ENCODE measurements at regions not wholly inside any gene's neighbourhood (a gene's known extent, or its start where the extent isn't known, plus 50 kb on each side); places are given as distances from the start of the nearest gene placed in this dataset.
"Not testable (repeated sequence)": the region's sequence is repeated elsewhere in the genome, so short reads cannot be mapped to it uniquely, and the experiment has no call there.

DNA sequence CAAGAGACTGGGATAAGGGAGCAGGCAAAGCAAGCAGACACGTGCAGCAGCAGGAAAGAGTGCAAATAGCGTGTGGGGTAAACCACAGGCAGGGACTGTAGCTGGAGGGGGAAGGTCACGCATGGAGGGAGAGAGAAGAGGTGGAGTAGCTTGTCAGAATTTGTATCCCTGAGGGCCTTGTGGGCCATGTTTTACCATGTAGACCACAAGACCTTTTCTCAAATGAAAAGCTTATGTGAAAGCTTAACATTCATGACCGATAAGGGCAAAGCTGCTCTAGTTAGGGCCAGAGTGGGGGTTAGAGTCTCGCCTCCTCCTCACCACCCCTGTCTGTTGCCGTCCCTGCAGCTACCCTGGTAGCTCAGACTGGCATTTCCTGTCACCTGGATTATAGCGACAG lies 152.9 kb upstream of the E2F7 start:
- intact Hi-C loops (cut with DNase I, micrococcal nuclease), result no loop called here
- DNase-seq (no peak), ATAC-seq (no peak)

DNA sequence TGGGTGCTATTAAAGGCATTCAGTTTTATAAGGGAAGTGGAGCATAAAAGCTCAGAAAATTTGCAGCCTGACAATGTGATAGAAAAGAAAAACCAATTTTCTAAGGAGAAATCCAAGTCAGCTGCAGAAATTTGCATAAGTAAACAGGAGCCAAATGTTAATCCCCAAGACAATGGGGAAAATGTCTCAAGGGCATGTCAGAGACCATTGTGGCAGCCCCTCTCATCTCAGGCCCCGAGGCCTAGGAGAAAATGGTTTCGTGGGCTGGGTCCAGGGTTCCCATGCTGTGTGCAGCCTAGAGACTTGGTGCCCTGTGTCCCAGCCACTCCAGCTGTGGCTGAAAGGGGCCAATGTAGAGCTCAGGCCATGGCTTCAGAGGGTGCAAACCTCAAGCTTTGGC lies 150.8 kb upstream of the E2F7 start:
- ATAC-seq; DNase-seq; intact Hi-C loops (cut with DNase I, micrococcal nuclease): not testable (repeated sequence)

DNA sequence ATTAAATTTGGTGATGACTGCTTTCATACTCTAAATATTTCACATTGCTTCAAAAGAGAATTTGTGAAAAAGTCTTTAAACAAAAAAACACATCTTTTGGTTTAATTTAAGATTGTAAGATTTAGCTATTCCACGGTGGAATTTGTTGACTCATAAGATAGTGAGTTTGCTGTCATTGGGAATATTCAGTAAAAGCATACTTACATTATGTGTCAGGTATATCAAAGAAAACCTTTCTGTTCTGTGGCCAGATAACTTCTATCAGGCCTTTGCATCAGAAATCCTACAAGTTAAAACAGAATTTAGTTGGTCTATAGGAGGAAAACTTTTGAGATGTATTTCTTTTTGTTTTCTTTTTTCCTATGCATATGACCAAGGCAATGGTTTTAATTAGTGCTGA lies 148.8 kb upstream of the E2F7 start:
- no peak for DNase-seq
- ATAC-seq, result no peak
- intact Hi-C loops (cut with DNase I, micrococcal nuclease), result no loop called here

DNA sequence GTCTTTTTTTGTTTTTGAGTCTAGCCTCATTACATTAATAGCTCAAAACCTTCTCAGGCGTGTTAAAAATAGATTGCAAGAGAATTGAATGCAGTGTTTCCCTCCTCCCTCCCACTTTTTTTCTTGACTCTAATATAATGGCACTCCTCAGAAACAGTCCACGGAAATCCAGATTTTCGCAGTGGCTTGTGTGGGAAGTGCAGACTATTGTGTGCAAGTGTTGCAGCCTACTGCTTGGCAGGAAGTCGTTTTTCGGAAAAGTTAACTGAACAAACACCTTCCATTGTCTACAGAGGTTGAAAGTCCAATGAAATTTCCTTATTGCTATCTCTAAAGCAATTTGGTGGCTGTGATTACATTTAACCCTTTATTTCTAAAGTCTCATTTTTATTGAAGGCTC lies 147.9 kb upstream of the E2F7 start:
- intact Hi-C loops (cut with DNase I, micrococcal nuclease), result no loop called here
- DNase-seq, result peak; percentile 20 to 68
- ATAC-seq, result peak; percentile 100

DNA sequence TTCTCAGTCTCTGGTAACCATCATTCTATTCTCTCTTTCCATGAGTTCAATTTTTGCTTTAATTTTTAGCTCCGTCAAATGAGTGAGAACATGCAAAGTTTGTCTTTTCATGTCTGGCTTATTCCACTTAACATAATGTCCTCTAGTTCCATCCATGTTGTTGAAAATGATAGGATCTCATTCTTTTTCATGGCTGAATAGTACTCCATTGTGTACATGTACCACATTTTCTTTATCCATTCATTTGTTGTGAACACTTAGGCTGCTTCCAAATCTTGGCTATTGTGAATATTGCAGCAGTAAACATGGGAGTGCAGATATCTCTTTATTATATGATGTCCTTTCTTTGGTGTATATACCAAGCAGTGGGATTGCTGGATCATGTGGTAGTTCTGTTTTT lies 145.4 kb upstream of the E2F7 start:
- intact Hi-C loops (cut with DNase I, micrococcal nuclease), result no loop called here
- DNase-seq (no peak), ATAC-seq (no peak)

DNA sequence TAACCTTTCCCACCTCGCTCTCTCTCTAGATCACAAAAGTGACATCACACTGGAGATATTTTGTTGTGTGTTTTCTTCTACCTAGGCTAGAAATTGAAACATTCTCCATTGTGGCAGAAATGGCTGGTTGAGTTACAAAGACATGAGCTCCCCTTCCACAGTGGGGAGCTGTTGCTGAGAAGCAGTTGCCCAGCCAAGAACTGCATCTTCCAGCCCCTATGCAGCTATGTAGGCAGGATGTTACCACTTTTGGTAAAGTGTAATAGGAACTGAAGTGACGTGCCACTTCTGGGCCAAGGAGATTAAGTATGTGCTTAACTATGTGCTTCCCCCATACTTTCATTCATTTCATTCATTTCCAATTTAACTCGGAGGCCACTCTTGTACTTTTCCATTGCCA lies 138.7 kb upstream of the E2F7 start:
- DNase-seq (no peak), ATAC-seq (peak; percentile 52)
- intact Hi-C loops (cut with DNase I, micrococcal nuclease), result no loop called here

DNA sequence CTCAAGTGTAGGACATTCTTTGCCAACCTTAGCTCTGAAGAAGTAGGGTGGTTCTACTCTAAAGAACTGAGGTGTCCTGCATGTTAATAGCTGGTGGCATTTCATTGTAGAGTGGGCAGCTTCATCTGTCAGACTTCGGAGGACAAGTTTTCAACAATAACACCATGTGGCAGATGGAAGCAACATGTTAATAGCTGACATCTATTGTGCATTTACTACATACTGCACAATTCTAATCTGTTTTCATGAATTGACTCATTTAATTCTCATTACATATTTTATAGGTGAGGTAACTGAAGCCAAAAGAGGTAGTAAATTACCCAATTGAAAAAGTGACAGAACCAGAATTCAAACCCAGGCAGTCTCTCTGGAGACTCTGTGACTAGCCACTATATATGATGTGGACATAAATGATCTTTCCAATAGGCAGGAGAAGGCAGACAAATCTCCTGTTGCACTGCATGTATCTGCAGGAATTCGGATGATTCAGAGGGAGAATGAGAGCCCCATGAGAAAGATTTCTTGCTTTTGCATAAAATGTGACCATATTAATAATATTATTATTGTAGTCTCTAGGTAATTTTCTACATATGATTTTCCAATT lies 137.2 kb upstream of the E2F7 start:
- ATAC-seq, result no peak
- intact Hi-C loops (cut with DNase I, micrococcal nuclease), result no loop called here
- DNase-seq, result no peak

DNA sequence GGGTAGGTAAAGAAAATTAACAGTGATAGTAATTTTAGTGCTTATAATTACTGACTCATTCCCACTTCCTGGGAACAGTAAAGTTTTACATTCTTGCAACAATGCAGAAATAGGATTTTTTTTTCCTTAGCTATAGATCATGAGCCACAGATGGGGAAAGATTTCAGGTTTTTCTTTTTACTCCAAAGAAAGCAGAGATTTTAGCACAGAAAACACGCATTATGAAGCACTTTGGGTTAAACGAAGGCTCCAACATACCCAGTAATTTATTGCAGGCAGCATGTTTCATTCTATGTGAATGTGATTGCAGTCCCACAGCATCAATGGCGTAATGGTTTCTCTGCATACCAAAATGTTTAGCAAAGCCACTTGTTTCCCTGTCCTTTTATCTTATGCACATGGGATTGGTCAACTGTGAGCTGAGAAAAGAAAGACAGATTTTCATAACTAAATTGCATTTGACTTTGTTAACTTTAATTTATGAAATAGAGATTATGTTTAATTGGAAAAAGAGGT lies 124.6 kb upstream of the E2F7 start:
- ATAC-seq (no peak), DNase-seq (no peak)
- intact Hi-C loops (cut with DNase I, micrococcal nuclease), result no loop called here

DNA sequence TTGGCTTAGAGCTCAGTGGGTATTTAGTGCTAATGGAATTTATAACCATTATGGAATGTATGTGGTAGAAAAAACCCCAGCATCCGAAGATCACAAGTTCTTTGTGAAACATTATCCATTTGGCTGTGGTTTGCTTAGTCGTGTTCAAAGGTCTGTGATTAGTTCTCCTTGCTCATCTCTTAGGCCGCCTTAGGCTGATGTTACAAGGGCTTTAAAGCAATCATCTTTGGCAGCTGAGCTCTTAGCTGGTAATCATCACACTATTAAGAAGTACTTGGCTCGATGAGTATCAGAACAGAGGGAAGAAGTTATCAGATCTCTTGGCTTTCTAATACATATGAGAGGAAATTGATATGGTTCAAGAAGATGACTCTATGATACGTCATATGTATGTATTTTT lies 124.1 kb upstream of the E2F7 start:
- intact Hi-C loops (cut with DNase I, micrococcal nuclease), result no loop called here
- DNase-seq, result no peak
- ATAC-seq, result no peak

DNA sequence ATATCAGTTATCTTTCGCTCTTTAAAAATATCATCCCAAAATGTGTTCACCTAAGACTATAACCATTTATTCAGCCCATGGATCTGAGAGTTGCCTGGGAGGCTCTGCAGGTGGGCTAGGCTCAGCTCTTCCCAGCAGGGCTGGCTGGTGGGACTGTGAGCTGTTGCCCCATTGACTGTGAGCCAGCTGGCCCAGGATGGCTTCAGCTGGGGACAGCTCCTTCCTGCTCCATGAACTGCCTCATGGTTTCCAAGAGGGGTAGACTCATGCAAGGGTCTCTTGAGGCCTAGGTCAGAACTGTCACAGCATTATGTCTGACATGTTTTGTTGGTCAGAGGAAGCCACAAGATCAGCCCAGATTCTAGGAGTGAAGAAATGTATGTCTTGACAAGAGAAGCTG lies 114.1 kb upstream of the E2F7 start:
- DNase-seq (no peak), ATAC-seq (no peak)
- intact Hi-C loops (cut with DNase I, micrococcal nuclease), result no loop called here

DNA sequence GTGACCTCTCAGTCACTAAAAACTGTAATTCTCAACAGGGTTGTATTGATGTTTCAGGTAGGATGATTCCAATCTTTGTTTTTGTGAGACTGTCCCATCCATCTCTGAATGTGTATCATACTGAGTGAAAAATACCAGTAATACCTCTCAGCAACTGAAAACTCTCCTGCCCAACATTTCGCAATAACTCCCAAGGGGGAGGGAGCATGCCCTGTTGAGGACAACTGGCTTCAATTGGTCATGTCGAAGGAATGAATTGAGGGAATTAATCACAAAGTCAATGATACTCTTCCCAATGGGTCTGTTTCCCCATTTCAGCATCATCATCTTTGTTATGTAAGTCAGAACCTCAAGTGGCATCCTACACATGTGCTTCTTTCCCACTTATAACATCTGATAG lies 102.4 kb upstream of the E2F7 start:
- ATAC-seq (no peak), DNase-seq (no peak)
- intact Hi-C loops (cut with DNase I, micrococcal nuclease), result no loop called here

DNA sequence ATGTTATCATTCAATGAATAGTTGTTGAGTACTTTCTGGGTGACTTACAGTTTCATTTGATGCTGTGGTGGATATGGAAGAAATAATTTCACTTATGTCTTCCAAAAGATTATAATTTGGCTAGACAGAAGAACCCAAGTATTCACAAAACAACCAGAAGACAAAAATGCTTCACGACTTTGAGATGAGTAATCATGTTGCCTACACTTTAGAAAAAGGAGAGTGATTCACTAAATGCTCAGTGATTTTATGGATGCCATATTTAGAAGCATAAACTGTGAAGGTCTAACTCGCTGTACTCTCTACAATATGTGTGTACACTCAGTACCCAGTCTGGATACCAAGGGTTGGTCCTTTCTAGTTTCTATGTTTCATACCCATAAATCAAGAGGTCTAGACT lies 101.3 kb upstream of the E2F7 start:
- DNase-seq (no peak), ATAC-seq (no peak)
- intact Hi-C loops (cut with DNase I, micrococcal nuclease), result no loop called here

DNA sequence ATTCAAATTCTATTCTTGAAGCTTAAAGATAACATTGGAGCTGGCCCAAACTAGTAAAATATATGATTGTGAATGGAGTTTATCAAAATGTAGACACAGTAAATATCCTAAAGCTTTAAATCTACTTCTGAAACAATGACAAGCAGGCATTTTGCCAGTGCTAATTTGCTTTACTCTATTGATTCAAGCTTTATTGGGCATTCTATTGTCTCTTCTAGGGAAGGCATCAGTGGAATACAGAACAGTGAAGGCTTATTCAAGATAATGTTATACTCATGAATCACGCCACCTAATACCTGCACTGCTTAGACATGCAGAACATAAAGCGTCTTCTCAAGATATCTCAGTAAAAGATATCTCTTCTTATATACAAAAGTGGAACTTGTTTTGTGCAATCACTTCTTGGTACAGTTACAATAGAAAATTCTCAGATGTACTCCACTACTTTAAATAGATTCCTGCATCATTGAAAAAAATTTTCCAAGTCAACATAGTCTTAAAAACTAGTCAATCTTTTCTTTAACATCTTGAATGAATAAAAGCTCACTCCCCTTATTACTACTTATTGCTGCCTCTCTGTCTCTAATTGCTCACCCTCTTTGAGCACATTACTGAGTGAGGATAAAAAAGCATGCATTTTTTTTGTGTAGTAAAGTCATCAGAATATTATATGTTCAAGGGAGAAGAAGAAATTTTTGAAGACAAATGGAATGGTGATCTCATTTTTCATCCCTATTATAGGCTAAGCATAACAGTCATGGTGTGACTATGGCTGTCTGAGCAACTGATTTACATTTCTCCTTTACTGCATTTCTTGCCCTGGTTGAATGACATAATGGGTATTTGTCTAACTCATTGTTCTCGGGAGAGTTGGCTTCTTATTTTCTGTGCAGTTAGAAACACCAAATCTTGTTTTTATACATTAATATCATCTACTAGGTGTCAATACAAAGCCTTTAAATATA lies 98.0 kb upstream of the E2F7 start:
- intact Hi-C loops (cut with DNase I, micrococcal nuclease), result no loop called here
- peak; percentile 97 for ATAC-seq
- no peak for DNase-seq

DNA sequence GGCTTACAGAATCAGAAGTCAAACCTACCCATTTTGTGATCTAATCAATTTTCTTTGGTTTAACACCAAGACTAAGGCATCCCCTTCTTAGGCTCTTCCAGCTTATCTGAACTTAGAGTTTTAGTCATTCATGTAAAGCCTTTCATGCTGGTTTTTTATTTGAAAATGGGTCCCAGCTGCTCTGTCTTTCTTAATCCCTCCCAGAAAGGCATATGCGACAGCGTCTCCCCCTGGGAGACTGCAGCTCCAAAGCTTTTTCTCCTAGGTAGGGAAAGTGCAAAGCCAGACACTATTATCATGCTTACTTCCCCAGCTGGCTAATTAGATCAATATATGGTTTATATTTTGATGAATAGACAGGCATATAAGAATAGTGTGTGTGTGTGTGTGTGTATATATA lies 96.6 kb upstream of the E2F7 start:
- intact Hi-C loops (cut with DNase I, micrococcal nuclease), result no loop called here
- DNase-seq (no peak), ATAC-seq (no peak)

DNA sequence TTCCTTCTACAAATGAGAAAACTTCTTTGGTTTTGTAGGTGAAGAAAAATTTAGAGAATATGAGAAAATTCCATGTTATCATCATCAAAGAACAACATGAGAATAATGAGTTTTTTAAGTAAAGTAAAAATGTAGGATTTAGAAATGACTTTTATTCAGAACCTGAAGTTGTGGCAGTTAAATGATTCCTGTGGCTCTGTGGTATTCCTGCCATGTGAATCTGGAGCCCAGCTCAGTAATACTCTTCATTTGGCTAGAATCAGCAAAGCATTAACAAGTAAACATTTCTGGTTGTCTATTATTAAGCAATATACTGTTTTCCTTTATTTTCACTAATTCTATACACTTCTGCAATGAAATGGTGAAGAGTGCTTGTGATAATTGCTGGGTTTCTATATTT lies 95.6 kb upstream of the E2F7 start:
- intact Hi-C loops (cut with DNase I, micrococcal nuclease), result no loop called here
- DNase-seq, result no peak
- ATAC-seq, result no peak

DNA sequence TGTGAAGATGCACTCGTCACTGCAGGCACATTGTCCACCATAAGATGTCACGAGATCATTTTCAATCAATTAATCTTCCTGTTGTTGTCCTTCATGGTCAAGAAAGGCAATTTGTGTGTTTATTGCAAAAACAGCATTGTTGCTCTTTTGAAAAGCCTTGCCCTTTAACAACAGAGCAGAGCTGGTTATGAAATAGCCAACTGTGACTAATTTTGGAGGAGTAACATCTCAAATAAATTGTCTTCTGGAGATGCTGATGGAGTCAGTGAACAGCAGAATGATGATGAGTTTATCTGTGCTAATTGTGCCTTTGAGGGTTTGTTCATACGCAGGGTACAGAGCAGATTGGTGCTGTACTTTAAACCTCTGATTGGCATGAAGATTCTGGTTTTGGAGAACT lies 88.3 kb upstream of the E2F7 start:
- ATAC-seq (no peak), DNase-seq (no peak)
- intact Hi-C loops (cut with DNase I, micrococcal nuclease), result loop anchor here in 1 of 2 donors (10.0 kb wide), 1 partner anchor 171 kb away; no protein-coding TSS in a partner anchor

DNA sequence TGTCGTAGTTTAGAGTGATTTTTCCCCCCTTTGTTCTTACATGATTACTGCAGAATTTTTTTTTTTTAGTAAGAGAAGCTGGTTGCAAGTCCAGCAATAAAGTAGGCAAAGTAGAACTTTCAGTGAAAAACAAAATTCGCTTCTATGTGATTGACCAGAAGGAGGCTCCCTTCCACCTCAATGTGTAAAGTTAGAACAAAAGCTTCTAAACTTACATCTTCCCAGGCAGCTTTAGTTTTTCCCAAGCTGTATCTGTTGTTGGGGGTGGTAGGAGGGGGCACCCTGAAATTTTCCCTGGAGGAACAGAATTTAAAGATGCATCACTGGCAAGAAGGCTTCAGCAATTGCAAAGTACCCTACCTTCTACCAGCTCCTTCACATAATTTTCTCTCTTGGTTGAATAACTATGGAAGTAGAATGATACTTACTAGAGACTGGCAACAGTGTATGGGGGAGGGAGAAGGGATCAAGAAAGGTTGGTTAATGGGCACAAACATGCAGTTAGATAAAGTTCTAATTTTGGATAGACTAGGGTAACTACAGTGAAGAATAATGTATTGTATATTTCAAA lies 87.3 kb upstream of the E2F7 start:
- ATAC-seq (peak; percentile 45), DNase-seq (no peak)
- intact Hi-C loops (cut with DNase I, micrococcal nuclease), result loop anchor here in 1 of 2 donors (10.0 kb wide), 1 partner anchor 172 kb away; no protein-coding TSS in a partner anchor

DNA sequence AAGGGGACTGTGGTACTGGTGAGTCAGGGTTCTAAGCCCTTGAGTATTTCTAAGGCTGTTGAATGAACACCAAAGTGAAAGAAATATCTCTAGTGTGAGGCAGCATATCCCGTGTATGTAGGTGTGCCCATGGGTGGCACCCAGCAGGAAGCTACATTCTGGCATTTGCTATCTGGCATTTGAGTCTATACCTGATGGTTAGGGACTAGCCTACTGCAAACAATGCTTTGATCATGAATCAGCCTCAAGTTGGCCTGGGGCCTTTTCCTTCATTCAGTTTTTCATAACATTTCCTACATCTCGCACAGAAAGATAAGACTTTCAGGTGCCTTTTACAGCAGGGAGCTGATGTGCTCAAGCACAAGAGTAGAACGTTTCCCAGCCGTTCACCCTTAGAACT lies 85.7 kb upstream of the E2F7 start:
- no peak for ATAC-seq
- intact Hi-C loops (cut with DNase I, micrococcal nuclease), result loop anchor here in 1 of 2 donors (10.0 kb wide), 1 partner anchor 174 kb away; no protein-coding TSS in a partner anchor
- DNase-seq, result no peak

DNA sequence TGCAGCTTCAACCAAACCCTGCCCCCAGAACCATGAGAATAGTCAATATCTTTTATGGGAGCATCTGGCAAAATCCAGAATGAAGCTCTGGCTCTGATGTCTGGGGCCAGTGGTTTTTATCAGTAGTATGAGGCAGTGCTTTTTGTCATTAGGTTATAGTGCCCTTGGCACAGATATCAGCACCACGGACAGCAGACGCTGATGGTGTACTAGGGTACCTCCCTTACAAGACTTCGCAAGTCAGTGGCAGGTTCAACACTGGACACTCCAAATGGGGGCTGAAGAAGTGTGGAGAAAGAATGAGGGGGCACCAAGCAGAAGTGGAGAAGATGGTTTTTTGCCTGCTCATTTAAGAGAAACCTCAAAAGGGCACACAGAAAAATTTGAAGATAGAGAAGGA lies 68.2 kb upstream of the E2F7 start:
- intact Hi-C loops (cut with DNase I, micrococcal nuclease), result no loop called here
- ATAC-seq, result no peak
- peak in 1 of 2 donors; percentile 42 for DNase-seq

DNA sequence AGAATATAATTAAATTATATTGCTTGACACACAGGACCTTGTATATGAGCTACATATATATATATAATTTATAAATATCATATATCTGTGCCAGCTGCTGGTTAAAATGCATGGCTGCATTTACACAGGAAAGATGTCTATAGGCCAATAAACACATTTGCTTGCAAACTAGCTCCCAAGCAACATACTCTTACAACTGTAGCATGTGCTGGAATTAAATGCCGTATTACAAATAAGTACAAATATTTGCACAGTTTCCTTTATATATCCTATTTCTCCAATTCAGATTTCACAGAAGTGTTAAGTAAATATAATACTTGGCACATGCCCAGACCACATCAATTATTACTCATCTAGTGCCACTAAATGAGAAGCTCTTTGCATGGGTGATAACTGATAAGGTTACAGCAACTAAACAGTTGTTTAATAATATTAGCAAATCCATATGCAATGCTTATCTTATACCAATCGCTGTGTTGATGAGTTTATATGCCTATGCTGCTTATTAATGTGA lies 66.7 kb upstream of the E2F7 start:
- no peak for ATAC-seq
- DNase-seq, result no peak
- intact Hi-C loops (cut with DNase I, micrococcal nuclease), result no loop called here
